Adrenal gland (tissue), 5 donors: ENCODE measurements at regions not wholly inside any gene's neighbourhood (a gene's known extent, or its start where the extent isn't known, plus 50 kb on each side); places are given as distances from the start of the nearest gene placed in this dataset.

Source experiments
- POLR2A ChIP-seq, 2 donors: fragments of 450-650 bp; IDR thresholded peaks; one replicate each; pipeline ENCODE4 v1.6.1; 2017; ENCODE audit warnings: antibody characterized with exemption in 2 of 2, mild to moderate bottlenecking in 2 of 2, moderate library complexity in 1 of 2
- TF ChIP-seq, protein P1 (sequence below), 6 experiments: fragments of 450-650 bp in 4 of 6; fragments of 200-600 bp in 2 of 6; sonication (generic) in 1 of 6; IDR thresholded peaks; 1 replicate in 5 of 6; 2 replicates in 1 of 6; pipeline versions ENCODE4 v1.5.1 to v1.8.0; 2016 to 2021; ENCODE audit warnings: antibody characterized with exemption in 6 of 6, mild to moderate bottlenecking in 2 of 6, moderate library complexity in 1 of 6
- donor health status: DM: no; HTN: no; CAD: no.

DNA sequence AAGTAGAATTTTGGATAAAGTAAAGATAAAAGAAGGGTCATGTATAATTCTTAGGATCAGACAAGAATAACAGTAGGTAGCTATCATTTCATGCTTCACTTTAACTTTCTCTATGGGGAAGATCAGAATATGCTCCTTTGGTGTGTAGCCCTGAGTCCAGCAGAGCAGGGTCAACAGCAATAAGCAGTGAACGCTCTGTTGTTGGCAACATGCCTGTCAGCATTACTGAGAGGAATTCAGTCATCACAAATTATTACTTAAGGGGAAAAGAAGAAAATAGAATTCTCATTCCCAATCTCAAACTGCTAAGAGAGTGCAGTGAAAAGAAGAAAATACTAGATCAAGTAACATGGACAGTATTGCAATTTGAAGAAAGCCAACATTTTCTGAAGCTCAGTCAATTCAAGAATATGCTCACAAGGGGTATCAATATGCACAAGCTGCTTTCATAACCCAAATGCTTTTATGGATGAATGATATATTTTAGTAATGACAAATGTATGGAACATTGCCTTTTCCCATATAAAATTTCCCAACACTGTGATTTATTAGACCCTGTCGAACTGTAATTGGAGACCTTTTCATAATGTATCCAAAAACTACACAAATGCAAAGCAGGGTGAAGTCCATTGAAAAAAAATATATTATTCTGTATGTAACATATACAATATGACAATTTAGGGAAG lies 1359.4 kb downstream of the EFNA5 start:
- TF ChIP-seq, protein P1, sequence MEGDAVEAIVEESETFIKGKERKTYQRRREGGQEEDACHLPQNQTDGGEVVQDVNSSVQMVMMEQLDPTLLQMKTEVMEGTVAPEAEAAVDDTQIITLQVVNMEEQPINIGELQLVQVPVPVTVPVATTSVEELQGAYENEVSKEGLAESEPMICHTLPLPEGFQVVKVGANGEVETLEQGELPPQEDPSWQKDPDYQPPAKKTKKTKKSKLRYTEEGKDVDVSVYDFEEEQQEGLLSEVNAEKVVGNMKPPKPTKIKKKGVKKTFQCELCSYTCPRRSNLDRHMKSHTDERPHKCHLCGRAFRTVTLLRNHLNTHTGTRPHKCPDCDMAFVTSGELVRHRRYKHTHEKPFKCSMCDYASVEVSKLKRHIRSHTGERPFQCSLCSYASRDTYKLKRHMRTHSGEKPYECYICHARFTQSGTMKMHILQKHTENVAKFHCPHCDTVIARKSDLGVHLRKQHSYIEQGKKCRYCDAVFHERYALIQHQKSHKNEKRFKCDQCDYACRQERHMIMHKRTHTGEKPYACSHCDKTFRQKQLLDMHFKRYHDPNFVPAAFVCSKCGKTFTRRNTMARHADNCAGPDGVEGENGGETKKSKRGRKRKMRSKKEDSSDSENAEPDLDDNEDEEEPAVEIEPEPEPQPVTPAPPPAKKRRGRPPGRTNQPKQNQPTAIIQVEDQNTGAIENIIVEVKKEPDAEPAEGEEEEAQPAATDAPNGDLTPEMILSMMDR (IDR thresholded peaks at IDR 0.05), result no peak
- TF ChIP-seq POLR2A (IDR thresholded peaks at IDR 0.05), result no peak
